Neural cell (in vitro differentiated cells): ENCODE measurements at regions not wholly inside any gene's neighbourhood (a gene's known extent, or its start where the extent isn't known, plus 50 kb on each side); places are given as distances from the start of the nearest gene placed in this dataset.

Experiments
- EP300 ChIP-seq: fragments of 450-650 bp; conservative IDR thresholded peaks from 2 replicates; pipeline ENCODE4 v1.6.1; 2014; ENCODE audit warnings: antibody characterized with exemption, mild to moderate bottlenecking, moderate library complexity; ENCODE audit not compliant: poor library complexity, severe bottlenecking
- EZH2 ChIP-seq: fragments of 200-600, 300-800 bp; shearing (Covaris generic), sonication (generic); IDR thresholded peaks from 2 replicates; pipeline ENCODE4 v1.6.1; 2014; ENCODE audit warnings: antibody characterized with exemption, low read length, borderline replicate concordance, mild to moderate bottlenecking; ENCODE audit not compliant: insufficient read depth, poor library complexity, severe bottlenecking
- TAF1 ChIP-seq: IDR thresholded peaks from 2 replicates; pipeline ENCODE4 v1.6.1; 2012; ENCODE audit warnings: low read depth
- TF ChIP-seq, protein P1 (sequence below): fragments of 450-650 bp; IDR thresholded peaks from 2 replicates; pipeline ENCODE4 v1.5.1; 2014; ENCODE audit warnings: antibody characterized with exemption, mild to moderate bottlenecking, moderate library complexity; ENCODE audit not compliant: poor library complexity, severe bottlenecking

DNA sequence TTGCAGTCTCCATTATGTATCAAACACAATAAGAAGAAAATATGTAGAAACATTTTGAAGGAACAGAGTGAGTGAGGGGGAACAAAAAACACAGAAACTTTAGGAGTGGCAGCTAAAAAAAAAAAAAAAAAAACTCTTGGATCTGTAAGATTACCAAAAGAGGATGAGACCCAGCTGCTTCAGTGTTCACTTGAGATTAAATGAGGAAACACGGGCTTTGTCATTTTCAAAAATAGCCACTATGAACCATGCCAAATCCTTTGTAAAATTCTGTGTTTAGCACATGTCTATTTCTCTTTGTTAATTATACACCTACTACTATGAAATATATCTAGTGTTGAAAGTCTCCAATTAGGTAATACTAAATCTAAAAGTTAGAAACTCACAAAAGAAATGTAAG, 485.9 kb downstream of the EFNA5 start:
- TF ChIP-seq, protein P1, sequence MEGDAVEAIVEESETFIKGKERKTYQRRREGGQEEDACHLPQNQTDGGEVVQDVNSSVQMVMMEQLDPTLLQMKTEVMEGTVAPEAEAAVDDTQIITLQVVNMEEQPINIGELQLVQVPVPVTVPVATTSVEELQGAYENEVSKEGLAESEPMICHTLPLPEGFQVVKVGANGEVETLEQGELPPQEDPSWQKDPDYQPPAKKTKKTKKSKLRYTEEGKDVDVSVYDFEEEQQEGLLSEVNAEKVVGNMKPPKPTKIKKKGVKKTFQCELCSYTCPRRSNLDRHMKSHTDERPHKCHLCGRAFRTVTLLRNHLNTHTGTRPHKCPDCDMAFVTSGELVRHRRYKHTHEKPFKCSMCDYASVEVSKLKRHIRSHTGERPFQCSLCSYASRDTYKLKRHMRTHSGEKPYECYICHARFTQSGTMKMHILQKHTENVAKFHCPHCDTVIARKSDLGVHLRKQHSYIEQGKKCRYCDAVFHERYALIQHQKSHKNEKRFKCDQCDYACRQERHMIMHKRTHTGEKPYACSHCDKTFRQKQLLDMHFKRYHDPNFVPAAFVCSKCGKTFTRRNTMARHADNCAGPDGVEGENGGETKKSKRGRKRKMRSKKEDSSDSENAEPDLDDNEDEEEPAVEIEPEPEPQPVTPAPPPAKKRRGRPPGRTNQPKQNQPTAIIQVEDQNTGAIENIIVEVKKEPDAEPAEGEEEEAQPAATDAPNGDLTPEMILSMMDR = no peak
- TF ChIP-seq TAF1 (no peak), EP300 (no peak), EZH2 (no peak)
